Activated CD8-positive, alpha-beta memory T cell treated with anti-CD3 and anti-CD28 coated beads, Interleukin-2, amount 50 U/mL, for 1 hour (primary cell): ENCODE measurements at regions not wholly inside any gene's neighbourhood (a gene's known extent, or its start where the extent isn't known, plus 50 kb on each side); places are given as distances from the start of the nearest gene placed in this dataset.

Experiments used
- DNase-seq: peaks from one replicate; pipeline ENCODE4 v3.0.0-alpha.2; 2020; ENCODE audit errors: extremely low read depth

- DNase-seq: no peak
Measured at GRCh38 chr6:143621876-143622605, 55.7 kb upstream of the PHACTR2 start.

- DNase-seq: no peak
Measured at GRCh38 chr6:143621159-143621873, 56.4 kb upstream of the PHACTR2 start.

GRCh38 chr6:143620447-143620846 is 57.3 kb upstream of the PHACTR2 start:
- no peak for DNase-seq

- DNase-seq: no peak
Measured at GRCh38 chr6:143619824-143620401, 57.9 kb upstream of the PHACTR2 start.

- DNase-seq: no peak
Measured at GRCh38 chr6:143616741-143617140, 61.0 kb upstream of the PHACTR2 start.

- no peak for DNase-seq
Measured at GRCh38 chr6:143615785-143616184, 62.0 kb upstream of the PHACTR2 start.

GRCh38 chr6:143614235-143614634 is 63.5 kb upstream of the PHACTR2 start:
- DNase-seq: no peak

GRCh38 chr6:143613749-143614148 is 64.0 kb upstream of the PHACTR2 start:
- no peak for DNase-seq

GRCh38 chr6:143612186-143612585 is 65.6 kb upstream of the PHACTR2 start:
- DNase-seq: no peak

GRCh38 chr6:143611580-143611979 is 66.2 kb upstream of the PHACTR2 start:
- DNase-seq: no peak

GRCh38 chr6:143609972-143610371 is 67.8 kb upstream of the PHACTR2 start:
- no peak for DNase-seq

GRCh38 chr6:143609501-143609900 is 68.3 kb upstream of the PHACTR2 start:
- DNase-seq: no peak

GRCh38 chr6:143608906-143609305 is 68.9 kb upstream of the PHACTR2 start:
- DNase-seq: no peak

- no peak for DNase-seq
Measured at GRCh38 chr6:143607974-143608373, 69.8 kb upstream of the PHACTR2 start.

- no peak for DNase-seq
Measured at GRCh38 chr6:143607168-143607567, 70.6 kb upstream of the PHACTR2 start.

- no peak for DNase-seq
Measured at GRCh38 chr6:143605906-143606521, 71.8 kb upstream of the PHACTR2 start.

- DNase-seq: no peak
Measured at GRCh38 chr6:143603455-143603854, 74.3 kb upstream of the PHACTR2 start.

- no peak for DNase-seq
Measured at GRCh38 chr6:143601504-143601903, 76.3 kb upstream of the PHACTR2 start.

GRCh38 chr6:143600821-143601220 is 76.9 kb upstream of the PHACTR2 start:
- DNase-seq: no peak

GRCh38 chr6:143598466-143599080 is 79.2 kb upstream of the PHACTR2 start:
- no peak for DNase-seq

GRCh38 chr6:143596866-143597265 is 80.9 kb upstream of the PHACTR2 start:
- DNase-seq: no peak
